HG03066 (cell line): ENCODE measurements at regions not wholly inside any gene's neighbourhood (a gene's known extent, or its start where the extent isn't known, plus 50 kb on each side); places are given as distances from the start of the nearest gene placed in this dataset.
"Not testable (repeated sequence)": the region's sequence is repeated elsewhere in the genome, so short reads cannot be mapped to it uniquely, and the experiment has no call there.

Source experiments
- ATAC-seq: cut with Tn5 transposase; IDR thresholded peaks from one replicate; pipeline ENCODE4 v1.9.1; 2021; ENCODE audit warnings: low read depth; ENCODE audit not compliant: unreplicated experiment

DNA sequence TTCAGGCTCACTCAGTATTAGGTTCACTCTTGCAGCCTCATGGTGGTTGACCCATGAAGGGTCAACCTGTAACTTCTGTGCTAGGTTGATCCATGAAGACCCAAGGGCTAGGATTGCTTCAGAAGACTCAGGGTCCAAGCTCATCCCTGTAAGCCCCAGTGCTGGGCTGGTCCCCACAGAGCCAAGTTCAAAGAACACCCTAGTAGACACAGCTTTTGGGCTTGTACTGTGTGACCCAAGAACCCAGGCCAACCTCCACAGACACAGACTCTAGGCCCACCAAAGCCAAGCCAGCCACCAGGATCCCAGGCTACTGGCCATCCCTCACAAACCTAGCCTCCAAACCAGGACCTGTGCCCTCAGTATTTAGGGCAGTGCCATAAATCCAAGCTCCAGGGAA, 1020.6 kb downstream of the SLC16A7 start:
- no peak for ATAC-seq

DNA sequence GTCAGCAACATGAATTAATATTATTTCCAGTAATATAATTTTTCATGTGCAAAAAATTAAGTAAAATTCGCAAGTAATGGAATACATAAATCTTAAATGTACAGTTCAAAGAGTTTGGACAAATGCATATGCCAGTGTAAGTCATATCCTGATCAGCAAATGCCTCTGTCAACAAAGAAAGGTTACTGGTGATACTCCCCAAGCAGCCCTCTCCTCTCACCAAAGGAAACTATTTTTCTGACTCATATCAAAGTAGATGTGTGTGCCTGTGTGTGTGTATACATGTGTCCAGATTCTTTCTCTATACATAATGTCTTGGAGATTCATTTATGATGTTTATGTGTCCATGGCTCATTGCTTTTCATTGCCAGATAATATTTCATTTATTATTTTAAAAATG, 1035.0 kb downstream of the SLC16A7 start:
- ATAC-seq: no peak

DNA sequence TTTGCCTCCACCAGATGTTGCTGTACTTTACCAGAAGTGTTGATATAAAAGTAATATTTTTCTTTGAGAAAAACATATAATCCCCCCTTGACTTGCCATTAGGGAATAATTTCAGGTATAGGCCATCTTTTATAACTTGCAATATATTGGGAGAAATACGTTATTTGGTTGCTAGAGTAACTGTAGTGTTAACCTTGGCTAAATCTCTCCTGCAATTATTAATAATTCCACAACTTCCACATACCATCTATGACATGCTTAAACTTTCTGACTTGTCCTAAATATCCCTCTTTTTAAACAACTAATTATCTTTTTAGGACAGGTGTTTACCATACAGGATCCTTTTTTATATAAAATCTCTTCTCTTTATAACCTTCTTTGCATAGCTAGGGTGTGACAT, 1048.2 kb downstream of the SLC16A7 start:
- ATAC-seq: no peak

DNA sequence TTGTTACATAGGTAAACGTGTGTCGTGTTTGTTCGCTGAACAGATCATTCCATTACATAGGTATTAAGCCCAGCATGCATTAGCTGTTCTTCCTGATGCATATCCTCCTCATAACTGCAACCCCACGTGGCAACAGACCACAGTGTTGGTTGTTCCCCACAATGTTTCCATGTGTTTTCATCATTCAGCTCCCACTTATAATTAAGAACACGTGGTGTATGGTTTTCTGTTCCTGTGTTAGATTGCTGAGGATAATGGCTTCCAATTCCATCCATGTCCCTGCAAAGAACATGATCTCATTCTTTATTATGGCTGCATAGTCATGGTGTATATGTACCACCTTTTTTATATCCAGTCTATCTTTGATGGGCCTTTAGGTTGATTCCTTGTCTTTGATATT, 1071.1 kb downstream of the SLC16A7 start:
- no peak for ATAC-seq

DNA sequence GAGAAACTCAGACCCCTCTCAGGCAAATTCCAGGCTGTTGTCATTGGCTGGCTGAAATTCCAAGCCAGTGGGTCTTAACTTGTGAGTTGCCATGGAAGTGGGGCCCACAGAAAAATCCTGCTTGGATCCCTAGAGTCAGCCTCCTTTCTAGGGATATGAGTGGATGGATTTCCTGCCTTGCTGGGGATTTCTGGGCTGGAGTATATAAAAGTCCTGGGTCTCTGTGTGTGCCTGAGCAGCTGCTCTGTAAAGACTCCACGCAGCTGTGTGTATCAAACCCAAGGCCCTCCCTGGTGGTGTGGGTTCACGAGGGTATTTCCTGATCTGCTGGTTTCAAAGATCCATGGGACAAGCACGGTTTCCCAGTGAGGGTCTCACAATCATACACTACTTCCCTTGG, 1077.1 kb downstream of the SLC16A7 start:
- no peak for ATAC-seq

DNA sequence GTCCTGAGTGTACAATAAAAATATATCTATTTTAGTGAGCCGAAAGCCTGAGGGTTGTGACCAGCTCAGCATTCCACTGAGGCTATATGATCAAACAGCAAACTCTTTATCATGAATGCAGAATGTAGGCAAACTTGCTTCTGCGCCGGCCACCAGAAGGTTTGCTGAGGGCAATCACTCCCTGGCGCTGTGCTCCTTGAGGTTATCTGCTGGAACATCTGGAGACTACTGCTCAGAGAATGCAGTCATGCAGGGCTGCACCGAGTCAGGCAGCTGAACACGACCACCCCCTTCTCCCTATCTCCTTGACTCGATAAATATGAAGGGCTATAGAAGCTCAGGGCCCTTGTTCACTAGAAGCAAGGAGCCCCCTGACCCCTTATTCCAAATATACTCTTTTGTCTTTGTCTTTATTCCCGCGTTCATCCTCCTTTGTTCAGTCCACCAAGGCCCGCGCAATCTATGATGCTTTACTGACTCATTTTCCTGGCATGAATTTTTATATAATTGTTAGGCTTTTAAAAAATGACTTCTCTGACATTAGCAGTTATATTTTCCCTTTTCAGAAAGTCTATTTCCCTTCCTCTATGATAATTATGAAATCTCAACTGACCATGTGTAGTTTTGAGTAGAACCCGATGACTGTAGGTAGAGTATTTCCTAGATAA, 1089.3 kb downstream of the SLC16A7 start:
- ATAC-seq: no peak

DNA sequence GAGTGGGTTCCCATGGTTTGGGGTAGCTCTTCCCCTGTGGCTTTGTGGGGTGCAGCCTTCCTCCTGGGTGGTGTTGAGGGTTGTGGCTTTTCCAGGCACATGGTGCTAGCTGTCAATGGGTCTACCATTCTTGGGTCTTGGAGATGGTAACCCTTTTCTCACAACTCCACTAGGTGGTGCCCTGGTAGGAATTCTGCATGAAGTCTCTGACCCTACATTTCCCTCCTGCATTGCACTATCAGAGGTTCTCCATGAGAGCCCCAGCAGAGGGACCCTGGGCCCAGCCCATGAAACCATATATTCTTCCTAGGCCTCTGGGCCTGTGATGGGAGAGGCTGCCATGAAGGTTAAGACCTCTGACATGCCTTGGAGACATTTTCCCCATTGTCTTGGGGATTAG, 1093.3 kb downstream of the SLC16A7 start:
- no peak for ATAC-seq

DNA sequence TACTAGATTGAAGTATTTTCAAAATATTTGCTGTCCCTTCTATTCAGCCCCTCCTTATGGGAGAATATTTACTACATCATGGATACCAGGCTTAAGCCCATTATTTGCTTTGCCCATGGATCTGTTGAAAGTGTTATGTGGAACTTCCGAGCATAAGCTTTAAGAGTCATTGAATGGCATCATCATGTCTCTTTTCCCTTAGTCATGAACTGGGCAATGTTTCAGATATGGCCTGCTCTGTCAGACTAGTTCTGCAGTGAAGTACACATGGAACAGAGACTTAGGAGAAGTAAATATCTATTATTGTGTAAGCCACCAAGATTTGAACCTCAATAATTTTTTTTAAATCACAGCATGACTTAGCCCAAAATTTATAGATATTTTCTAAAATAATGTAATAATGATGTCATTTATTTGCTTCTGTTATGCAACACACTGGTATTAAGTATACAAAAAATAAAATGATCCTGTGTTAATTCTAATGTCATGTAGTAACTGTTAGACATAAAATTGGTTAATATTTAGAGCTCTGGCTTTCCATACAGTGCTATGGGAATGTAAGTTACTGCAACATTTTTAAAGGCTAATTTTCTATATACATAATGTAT, 1097.3 kb downstream of the SLC16A7 start:
- no peak for ATAC-seq

DNA sequence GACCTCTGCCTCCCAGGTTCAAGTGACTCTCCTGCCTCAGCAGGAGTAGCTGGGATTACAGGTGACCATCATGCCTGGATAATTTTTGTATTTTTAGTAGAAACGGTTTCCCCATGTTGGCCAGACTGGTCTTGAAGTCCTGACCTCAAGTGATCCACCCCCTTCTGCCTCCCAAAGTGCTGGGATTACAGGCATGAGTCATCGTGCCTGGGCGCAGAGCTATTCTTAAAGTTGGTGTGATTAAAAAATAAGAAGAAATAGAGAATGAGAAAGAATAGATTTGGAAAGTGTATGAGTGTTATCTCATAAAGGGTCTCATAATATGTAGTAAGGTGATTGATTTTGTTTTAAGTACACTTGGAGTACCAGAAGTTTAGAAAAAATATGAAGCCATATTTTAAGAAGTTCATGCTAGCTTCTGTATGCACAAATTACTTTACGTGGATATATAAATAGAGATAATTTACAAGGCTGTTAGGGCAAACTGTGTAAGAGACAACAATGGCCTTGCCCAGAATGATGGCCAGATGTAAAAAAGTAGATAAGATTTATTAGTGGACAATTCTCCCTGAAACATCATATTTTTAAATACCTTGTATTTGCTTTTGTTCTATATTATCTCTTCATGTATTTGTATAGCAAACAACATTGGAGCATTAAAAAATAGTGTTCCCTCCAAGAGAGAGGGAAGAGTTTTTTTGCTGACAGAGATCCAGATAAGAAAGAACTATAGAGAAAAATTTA, 1108.5 kb downstream of the SLC16A7 start:
- ATAC-seq: no peak

DNA sequence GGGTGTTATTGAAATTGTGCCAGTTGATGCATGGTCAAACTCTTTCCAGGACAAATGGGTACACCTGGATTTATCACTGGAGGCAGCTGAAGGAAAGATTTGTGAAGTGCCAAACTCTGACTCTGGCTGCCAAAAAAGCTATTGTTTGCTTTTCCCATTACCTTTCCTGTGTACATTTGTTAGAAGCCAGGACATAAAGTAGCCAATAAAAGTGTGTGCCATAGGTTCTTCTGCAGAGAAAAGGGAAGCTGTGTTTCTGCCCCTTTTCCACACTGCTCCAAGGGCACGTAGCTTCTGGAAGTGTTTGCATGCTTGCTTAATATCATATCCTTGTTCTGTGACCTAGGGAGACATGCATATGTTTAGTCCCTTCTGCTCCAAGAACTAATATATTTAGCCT, 1114.4 kb downstream of the SLC16A7 start:
- ATAC-seq: no peak

DNA sequence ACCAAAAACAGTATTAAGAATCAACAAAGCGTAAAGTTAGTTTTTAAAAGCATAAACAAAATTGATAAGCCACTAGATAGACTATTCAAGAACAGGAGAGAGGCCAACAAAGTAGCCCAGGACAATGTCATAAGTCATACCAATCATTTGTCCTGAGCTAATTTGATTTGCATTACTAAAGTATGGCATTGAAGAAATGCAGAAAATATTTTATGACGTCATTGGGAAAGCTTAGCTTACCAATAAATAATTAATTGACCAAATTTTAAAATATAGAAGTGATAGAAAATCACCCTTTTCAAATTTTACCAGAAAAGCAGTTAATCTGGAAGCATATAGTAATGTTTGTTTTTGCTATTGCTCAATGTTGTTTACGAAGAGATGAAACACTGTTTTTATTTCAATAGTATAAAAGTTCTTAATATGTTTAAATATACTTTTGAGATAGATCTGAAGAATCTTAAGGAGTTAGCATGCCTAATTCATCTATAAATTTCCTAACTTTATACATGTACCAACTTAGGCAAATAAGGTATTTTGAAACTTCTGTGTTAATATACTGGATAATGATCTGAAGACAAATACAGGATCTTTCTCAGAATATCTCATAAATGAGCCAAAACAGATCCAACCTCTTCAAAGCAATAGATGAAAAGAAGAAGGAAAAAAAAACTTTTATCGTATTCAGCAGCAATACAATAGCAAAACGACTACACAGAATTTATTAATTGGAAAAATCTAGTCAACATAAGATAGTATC, 1118.5 kb downstream of the SLC16A7 start:
- no peak for ATAC-seq

DNA sequence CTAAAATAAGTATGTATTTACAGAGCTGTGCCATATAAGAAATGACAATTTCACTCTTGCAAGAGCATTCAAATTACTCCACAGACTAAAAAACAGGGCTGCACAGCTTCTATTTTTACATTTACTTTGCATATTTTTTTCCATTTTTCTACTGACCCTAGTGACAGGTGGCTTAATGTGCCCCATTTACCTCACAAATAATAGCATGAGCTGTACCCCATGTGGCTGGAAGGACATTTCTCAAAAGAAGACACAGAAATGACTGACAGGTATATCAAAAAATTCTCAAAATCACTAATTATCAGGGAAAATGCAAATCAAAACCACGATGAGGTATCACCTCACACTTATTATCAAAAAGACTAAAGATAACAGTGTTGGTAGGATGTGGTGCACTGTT, 1128.6 kb downstream of the SLC16A7 start:
- no peak for ATAC-seq

DNA sequence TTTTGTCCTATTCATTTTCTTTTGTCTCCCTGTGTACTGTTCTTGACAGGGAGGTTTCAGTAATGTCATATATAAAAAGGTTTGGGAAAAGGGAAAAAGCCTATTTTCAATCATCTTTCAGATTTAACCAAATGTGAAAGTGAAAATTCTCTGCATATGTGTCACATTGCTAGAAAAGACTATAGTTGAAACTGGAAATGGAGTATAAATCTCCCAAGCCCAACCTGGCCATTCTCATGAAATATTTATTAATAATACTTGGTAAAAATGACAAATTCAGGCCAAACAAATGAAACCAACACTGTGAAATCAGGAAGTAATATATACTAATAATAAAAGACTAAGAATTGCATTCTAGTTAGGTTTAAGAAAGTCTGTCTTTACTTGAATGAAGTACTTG, 1129.2 kb downstream of the SLC16A7 start:
- no peak for ATAC-seq

DNA sequence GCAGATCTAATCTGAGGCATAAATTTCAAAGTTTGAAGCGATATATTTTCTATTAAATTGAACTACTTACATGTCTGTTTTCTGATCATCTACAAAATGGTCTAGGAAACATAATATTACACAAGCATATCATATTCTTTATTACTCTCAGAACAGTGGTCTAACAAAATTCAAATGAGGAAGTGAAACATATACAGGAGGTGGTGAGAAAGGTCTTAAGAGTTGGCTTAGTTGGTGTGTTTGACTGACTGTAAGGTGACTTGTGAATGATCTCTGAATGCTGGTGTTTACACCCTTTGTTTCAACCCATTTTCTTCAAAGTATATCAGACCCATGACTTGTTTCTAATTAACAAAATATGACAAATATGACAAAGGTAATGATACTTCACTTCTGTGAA, 1156.8 kb downstream of the SLC16A7 start:
- peak; percentile 60 for ATAC-seq

DNA sequence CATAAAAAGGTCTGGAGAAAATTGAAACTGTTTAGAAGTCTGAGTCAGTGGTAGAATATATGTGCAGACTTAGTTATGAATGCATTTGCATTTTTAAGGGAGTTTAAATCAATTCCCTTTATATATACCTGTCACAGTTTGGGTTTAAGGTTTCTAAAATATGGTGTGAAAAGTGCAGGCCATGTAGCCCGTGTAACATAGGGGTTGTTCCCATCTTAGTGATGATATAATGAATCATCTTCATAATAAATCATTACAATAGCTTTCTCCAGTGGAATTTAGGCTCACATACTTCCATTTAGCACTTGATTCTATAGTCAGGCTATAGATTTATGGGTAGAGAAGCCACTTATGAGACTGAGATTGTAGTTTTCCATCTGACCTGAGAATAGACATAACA, 1162.4 kb downstream of the SLC16A7 start:
- ATAC-seq: no peak

DNA sequence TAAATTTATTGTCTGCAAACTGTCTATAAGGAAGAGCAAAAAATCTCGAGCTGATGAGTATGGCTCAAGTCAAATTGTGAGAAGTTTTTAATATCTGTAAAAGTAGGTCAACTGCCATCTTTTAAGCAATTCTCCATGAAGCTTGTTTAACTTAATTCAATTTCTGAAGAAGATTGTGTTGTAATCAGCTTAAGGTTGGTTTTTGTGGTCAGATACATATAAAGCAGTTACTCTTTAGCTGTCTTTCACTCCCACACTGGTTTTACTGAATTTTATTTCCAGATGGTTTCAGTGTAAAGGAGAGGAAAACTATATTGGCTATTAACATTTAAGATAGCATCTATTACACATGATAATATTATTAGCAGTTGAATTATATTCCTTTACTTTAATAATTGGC, 1165.1 kb downstream of the SLC16A7 start:
- ATAC-seq: no peak

DNA sequence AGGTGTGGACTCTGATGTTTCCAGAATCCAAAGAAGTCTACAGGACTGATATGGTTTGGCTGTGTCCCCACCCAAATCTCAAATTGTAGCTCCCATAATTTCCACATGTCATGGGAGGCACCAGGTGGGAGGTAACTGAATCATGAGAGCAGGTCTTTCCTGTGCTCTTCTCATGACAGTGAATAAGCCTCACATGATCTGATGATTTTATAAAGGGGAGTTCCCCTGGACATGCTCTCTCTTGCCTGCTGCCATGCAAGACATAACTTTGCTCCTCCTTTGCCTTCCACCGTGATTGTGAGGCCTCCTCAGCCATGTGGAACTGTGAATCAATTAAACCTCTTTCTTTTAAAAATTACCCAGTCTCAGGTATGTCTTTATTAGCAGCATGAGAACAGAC, 1205.3 kb downstream of the SLC16A7 start:
- ATAC-seq: not testable (repeated sequence)

DNA sequence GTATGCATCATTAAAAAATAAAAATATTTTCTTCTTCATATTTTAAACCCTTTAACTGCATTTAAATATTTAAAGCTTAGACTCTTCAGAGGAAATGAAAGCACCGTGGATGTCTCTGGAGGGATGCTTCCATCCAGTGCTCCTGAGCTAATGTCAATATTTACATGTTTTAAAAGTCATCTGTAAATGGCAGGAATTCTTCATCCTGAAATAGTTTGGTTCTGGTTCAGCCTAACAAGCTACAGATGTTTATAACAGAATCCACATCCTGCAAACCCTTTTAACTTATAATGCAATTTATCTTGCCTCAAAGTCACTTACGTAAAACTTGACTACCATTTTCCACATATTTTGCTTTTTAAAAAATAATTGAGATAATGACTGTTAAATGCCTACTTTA, 1207.3 kb downstream of the SLC16A7 start:
- no peak for ATAC-seq

DNA sequence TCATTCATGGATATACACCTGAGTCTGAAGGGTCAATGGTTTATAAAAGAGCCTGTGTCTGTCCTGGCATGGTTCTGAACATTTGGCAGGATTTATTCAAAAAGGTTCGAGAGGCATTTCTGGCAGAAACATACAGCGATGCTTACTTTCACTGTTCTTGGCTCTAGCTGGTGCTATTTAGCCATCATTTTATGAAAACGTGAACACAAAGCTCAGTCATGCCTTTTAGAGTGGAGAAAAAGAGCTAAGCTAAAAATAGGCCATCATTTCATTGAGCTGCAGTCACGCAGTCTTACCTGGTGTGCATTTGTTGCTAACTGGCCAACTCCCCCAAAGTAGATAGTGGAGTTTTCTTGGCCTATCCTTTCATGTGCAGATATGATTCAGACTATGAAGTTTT, 1209.5 kb downstream of the SLC16A7 start:
- no peak for ATAC-seq

DNA sequence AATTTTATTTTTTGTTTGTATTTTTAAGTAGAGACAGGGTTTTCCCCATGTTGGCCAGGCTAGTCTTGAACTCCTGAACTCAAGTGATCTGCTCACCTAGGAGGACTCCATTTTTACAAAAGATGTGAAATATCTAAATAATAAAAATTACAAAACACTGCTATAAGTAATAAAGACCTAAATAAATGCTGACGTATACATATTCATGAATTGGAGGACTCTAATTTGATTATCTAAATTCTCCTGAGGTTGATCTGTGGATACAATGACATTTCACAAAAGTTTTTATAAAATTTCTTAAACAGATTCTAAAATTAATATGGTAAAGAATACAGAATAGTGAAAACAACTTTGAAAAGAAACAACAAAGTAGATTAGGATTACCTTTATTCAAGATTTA, 1224.0 kb downstream of the SLC16A7 start:
- ATAC-seq: no peak

DNA sequence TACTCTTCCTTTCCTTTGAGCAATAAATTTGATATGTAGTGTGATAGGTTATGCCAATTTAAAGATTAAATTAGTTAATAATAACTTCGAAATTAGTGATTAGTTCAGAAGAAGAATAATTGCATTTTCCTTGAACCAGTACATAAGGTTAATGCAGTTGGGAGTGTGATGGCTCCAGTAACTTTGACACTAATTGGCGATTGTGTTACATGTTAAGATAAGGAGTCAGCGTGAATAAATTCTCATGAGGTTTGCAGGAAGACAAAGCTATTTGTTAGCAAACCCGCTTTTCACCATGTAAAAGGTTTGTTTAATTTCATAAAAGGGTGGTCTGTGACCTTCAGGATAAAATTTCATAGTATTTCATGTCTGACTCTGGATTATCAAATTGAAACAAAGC, 1226.8 kb downstream of the SLC16A7 start:
- ATAC-seq: no peak
